ENCODE measurements at regions not wholly inside any gene's neighbourhood (a gene's known extent, or its start where the extent isn't known, plus 50 kb on each side); places are given as distances from the start of the nearest gene placed in this dataset.
"Not testable (repeated sequence)": the region's sequence is repeated elsewhere in the genome, so short reads cannot be mapped to it uniquely, and the experiment has no call there.

DNA sequence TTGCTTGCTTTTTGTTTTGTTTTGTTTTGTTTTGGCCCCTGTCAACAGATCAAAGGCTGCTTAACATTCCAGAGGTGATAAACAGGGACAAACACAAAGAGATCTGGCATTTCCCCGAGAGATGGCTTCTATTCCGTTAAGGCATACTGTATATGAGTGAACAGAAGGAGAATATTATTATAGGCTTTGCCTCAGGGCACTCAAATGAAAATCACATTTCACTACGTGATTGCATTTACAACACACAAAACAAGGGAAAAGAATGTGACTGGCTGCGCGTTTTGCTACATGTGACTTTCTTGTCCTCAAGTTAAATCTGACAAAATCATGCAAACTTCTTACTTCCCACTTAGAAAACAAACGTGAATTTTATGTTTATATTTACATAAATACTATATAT lies 1037.9 kb upstream of the DDX18 start:
- no peak for DNase-seq

- DNase-seq: no peak
Measured at GRCh38 chr2:116787848-116788247, 1026.6 kb upstream of the DDX18 start.

DNA sequence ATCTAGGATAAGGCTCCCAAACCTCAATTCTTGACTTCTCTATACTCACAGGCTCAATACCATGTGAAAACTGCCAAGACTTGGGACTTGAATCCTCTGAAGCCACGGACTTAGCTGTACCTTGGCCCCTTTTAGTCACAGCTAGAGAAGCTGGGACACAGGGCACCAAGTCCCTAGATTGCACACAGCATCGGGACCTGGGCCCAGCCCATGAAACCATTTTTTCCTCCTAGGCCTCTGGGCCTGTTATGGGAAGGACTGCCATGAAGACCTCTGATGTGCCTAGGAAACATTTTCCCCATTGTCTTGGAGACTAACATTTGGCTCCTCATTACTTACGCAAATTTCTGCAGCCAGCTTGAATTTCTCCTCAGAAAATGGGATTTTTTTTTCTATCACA lies 1011.8 kb upstream of the DDX18 start:
- DNase-seq: no peak

GRCh38 chr2:116804901-116805300 lies 1009.6 kb upstream of the DDX18 start:
- DNase-seq: no peak

DNA sequence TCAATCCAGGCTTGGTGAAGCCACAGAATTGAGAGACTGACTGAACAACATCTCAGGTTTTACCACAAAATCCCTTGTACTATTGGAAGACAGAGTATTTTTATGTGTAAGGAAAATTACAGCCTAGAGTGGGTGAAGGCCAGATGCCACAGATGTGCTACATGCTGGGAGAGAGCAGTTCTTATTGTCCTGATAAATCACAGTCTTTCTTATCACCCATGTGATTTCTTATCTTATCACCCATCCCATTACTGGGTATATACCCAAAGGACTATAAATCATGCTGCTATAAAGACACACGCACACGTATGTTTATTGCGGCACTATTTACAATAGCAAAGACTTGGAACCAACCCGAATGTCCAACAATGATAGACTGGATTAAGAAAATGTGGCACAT lies 1008.0 kb upstream of the DDX18 start:
- DNase-seq: not testable (repeated sequence)

GRCh38 chr2:116809109-116809508 lies 1005.4 kb upstream of the DDX18 start:
- no peak for DNase-seq

DNA sequence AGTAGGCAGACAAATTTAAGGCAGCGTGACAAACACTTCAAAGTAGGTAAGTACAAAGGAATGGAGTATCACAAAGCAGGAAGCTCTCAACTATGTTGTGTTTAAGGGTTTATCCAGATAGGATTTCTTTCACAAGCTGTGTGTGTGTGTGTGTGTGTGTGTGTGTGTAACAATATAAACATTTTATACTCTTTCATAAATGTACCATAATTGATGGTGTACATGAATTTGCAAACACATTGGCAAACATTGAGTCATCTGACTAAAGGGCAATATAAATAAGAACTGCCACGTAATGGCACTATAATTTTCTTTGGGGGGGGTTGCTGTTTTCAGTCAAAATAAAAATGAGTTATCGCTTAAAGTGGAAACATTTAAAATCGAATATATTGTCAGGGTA lies 1004.4 kb upstream of the DDX18 start:
- DNase-seq: no peak

GRCh38 chr2:116810645-116811044 lies 1003.8 kb upstream of the DDX18 start:
- no peak for DNase-seq

GRCh38 chr2:116819355-116819754 lies 995.1 kb upstream of the DDX18 start:
- no peak for DNase-seq

DNA sequence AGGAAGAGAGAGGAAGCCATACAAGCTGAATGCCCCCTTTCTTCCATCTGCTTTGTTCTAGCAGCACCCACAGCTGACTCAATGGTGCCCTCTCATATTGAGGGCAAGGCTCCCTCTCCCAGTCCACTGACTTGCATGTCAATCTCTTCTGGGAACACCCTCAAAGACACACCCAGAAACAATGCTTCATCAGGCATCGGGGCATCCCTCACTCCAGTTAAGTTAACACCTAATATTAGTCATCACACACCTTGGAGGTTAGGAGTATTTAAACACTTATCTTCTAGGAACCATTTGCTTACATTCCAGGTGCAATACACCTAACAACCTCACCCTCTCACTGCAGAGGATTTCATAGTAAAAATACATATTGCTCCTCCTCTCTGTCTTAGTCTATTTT lies 993.5 kb upstream of the DDX18 start:
- DNase-seq: no peak

DNA sequence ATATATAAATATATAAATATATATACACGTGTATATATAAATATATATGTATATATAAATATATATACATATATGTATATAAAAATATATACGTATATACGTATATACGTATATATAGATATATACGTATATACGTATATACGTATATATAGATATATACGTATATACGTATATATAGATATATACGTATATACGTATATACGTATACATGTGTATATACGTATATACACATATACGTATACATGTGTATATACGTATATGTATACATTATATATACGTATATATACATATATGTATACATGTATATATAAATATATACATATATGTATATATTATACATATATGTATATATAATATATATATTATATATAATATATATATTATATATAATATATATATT lies 984.9 kb upstream of the DDX18 start:
- DNase-seq: not testable (repeated sequence)

- DNase-seq: no peak
Measured at GRCh38 chr2:116832148-116832547, 982.3 kb upstream of the DDX18 start.

GRCh38 chr2:116833052-116833451 lies 981.4 kb upstream of the DDX18 start:
- DNase-seq: no peak

DNA sequence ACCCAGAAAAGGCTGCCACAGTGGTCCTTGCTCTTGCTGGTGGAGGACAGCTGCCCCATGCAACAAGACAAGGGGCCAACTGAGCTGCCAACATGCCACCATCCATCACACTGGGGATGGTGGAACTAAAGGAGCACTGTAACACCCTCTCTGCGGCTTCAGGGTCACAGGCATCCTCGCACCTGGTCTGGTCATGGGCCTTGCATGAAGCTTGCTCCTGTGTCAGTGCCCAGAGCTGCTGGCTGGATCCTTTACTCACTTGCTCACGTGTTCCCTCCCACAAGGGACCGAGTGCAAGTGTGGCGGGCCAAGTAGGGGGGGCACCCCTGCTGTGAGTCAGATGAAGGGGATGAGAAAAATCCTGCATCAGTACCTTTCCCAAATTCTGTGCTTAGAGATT lies 972.3 kb upstream of the DDX18 start:
- no peak for DNase-seq

- DNase-seq: no peak
Measured at GRCh38 chr2:116859708-116860107, 954.8 kb upstream of the DDX18 start.

GRCh38 chr2:116874021-116874420 lies 940.5 kb upstream of the DDX18 start:
- no peak for DNase-seq

DNA sequence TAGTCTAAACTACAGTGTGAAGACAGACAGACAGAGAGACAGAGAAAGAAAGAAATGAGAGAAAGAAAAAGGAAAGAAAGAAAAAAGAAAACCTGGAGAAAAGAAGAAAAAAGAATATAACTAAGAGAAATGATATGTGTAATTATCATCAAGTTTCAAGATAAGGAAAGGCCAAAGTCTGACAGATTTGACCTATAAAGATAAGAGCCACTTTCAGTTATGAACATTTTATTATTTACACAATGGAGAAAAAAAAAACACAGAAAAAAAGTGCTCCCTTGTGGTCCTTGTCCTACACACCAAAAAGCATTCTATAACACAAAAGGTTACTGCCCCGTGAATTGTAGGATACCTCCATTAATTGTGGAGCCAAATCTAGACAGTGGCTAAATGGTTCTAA lies 937.2 kb upstream of the DDX18 start:
- DNase-seq: no peak

DNA sequence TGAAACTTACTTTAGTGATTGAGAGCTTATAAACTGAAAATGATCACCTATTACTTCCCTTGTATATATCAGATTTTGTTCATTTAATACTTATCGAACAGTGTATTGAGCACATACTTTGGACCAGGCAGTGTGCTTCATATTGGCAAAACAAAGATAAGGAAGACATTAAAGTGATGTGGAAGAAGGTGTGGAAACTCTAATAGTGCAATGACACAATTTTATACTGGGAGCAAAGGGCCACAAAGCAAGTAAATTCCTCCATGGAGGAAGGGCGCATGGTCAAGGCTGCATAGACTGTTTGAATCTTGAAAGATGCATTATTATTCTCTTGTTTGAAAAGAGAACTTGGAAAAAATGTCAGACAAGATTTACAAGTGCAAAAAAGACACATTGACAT lies 936.5 kb upstream of the DDX18 start:
- no peak for DNase-seq

- DNase-seq: no peak
Measured at GRCh38 chr2:116879650-116880160, 934.8 kb upstream of the DDX18 start.

GRCh38 chr2:116891191-116891590 lies 923.3 kb upstream of the DDX18 start:
- DNase-seq: no peak

- no peak for DNase-seq
Measured at GRCh38 chr2:116911540-116911939, 903.0 kb upstream of the DDX18 start.

DNA sequence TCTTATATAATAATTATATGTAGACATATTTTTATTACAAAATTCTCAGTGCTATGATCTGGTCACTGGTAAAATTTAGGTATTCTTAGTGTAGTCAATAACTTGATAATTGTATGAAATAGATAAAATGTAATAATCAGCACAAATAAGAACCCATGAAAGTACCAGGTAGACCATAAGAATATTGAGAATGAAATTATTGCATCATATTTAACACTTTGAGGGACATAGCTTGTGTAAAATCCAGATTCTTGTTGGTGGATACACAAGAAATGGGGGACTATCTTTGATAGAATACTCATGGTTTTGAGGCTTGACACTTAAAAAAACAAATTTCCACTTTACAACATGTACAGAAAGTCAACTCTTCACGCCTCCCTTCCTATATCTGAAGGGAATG lies 898.8 kb upstream of the DDX18 start:
- no peak for DNase-seq

DNA sequence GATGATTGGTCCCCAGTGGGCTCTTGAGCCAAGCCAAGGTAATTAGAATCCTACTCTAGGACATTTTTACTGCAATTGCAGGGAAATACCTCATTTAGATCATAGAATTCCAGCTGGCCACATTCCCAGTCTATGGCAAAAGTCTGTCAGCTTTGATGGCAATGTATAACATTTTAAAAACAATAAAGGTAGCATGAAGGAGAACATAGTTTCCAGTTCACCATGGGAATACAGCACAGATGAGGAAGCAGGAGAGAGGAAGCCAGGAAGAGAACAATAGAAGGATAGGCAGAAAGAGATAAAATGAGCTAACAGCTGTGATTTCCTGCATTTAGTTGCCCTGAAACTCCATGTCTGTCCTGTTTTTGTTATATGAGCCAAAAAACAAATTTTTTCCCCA lies 897.3 kb upstream of the DDX18 start:
- DNase-seq: no peak

DNA sequence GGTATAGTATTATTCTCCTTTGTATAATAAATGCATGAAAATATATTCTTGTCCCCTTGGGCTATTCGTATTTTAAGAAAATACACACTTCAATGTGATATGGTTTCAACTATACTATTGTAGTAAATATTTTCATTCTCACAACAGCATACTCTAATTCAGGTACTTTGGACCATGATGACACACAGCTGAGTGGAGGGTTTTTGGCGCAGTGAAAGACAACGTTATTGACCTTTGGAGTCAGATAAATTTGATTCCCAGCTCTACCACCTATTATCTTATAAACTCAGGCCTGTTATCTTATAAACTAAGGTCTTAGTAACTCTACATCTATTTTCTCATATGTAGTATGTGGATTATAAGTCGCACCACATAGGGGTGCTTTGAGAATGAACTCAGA lies 895.9 kb upstream of the DDX18 start:
- DNase-seq: no peak

DNA sequence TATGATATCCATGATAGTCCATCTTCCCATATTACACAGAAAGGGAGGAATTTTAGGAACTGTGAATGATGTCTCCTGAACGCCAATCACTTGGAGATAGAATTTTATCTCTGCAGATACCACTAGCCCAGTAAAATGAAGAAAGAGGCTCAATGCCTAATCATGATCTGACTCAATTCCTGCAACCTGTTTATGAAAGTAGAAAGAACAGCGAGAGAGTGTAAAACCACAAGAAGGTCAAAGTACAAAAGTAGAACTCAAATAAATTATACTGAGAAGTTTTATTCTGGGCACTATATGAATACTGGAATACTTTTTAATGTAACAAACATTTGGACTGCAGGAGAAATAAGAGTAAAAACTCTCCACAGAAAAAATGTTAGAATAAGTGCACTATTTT lies 892.1 kb upstream of the DDX18 start:
- no peak for DNase-seq

DNA sequence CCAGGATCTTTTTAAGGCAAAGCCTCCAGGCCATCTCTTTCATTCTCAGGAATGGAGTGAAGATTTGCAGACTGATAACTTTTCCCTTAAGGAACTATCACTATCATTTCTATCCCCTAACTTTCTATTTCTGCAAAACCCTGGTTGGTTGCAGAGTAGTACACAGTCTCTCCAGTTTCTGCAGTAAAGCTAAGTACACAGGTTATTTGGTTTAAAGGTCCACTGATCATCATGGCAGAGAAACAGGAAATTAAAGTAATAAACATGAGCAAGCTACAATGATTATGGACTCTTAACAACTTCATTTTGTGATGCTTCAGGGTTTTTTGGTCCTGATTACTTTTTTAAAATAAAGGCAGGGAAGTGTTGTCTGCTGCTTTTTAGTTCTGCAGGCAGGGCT lies 890.0 kb upstream of the DDX18 start:
- no peak for DNase-seq
